ENCODE measurements at regions not wholly inside any gene's neighbourhood (a gene's known extent, or its start where the extent isn't known, plus 50 kb on each side); places are given as distances from the start of the nearest gene placed in this dataset.
"Not testable (repeated sequence)": the region's sequence is repeated elsewhere in the genome, so short reads cannot be mapped to it uniquely, and the experiment has no call there.

DNA sequence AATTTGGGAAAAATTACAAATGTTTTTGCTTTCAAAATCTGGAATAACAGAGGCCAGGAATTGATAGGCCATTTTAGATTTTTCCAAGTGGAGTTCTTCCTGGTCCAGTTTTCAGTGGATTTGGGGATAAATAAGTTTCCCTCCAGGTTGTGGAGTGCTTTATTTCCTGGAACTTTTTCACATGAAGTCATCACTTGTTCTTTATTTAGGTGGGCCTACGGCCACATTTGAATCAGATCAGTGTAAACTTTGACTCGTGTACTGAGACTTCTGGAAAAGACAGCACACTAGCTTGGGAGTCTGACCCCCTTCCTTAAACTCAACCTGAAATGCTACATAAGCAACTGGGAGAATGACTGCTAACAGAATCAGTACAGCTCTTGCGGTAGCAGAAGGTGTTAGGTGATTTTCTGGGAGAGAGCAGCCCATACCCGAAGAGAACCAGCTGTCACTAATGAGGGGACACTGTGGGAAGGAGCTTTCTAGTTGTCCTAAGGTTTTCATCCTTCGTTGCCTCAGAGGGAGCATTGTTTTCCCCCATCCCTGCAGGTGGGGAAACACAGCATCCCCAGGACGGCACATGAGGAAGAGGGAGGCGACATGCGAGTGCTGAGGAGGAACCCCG lies 235.2 kb upstream of the FAT1 start:
- Histone ChIP-seq H3K4me1 (ENCODE audit: insufficient read depth, low read length) (no peaks in the 10 kb centered on the region), H3K27ac (ENCODE audit: low read length) (no peak overlapping the region), H3K27me3 (ENCODE audit: insufficient read depth, low read length) (no peaks in the 10 kb centered on the region), H3K9me3 (ENCODE audit: insufficient read depth, low read depth, low read length) (no peaks in the 10 kb centered on the region), H3K4me3 (ENCODE audit: low read length) (no peak overlapping the region), H3K36me3 (ENCODE audit: insufficient read depth, low read depth, low read length) (no peaks in the 10 kb centered on the region), H3K9ac (ENCODE audit: low read depth, low read length) (no peak overlapping the region)

DNA sequence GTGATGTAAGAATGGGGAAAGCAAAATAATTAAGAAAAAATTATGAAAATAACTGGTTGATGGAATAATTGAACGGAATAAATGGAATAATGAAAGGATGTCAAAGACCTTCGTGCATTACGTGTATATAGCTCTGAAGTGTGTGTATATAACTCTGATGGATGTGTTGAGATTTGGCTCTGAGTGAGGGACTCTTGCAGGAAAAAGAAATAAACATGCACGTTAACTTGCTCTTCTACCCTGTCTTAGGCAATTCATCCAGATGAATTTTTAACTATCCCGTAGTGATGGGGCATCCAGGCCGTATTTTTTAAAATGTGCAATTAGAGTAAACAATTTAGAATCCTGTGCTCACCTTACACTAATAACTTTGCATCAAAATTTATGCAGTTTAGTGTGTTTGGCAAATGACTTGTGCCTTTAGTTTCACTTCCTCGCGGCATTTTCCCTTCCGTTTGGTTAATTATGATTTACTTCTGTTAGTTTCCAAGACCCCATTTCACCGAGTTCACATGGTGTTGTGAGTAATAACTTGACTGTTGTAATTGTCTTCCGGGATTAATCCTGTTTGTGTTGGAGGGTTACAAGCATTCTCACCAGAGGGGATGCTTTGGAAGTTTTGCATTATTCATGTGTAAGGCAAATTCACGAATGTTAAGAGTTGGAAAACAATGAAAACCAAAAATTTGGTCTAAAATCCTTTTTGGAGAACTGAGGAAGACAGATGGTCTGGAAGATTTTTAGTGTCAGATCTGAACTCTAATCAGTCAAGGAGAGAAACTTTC lies 256.5 kb upstream of the FAT1 start:
- no peaks in the 10 kb centered on the region for H3K9me3 ChIP-seq (ENCODE audit: insufficient read depth, low read depth, low read length)
- no peak overlapping the region for H3K9ac ChIP-seq (ENCODE audit: low read depth, low read length)
- no peak overlapping the region for H3K4me3 ChIP-seq (ENCODE audit: low read length)
- H3K27me3 ChIP-seq (ENCODE audit: insufficient read depth, low read length), result no peaks in the 10 kb centered on the region
- no peaks in the 10 kb centered on the region for H3K36me3 ChIP-seq (ENCODE audit: insufficient read depth, low read depth, low read length)
- H3K27ac ChIP-seq (ENCODE audit: low read length), result no peak overlapping the region
- peaks cover 5% of the 10 kb centered on the region; the same call in 1 of the 2 replicates for H3K4me1 ChIP-seq (ENCODE audit: insufficient read depth, low read length)

DNA sequence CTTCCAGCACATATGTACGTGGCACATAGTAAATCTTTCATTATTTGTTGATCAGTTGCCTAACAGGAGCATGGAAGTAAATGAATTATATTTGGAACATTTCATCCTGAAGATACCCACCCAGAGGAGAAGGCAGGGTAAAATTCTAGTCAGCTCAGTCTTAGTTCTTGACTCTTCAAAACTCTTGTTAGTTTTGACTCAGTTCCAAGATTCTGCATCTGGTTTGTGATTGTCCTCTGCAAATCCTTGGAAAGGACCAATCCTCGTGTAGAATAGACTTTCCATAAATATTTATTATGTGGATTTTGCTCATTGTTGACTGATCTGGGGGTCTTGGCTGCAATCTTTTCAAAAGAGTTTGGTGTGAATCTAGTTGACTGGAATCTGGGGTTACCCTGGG lies 257.5 kb upstream of the FAT1 start:
- no peak overlapping the region for H3K27ac ChIP-seq (ENCODE audit: low read length)
- no peaks in the 10 kb centered on the region for H3K9me3 ChIP-seq (ENCODE audit: insufficient read depth, low read depth, low read length)
- no peak overlapping the region for H3K4me3 ChIP-seq (ENCODE audit: low read length)
- H3K4me1 ChIP-seq (ENCODE audit: insufficient read depth, low read length), result peaks cover 5% of the 10 kb centered on the region; the same call in 1 of the 2 replicates
- H3K9ac ChIP-seq (ENCODE audit: low read depth, low read length), result no peak overlapping the region
- H3K36me3 ChIP-seq (ENCODE audit: insufficient read depth, low read depth, low read length), result no peaks in the 10 kb centered on the region
- no peaks in the 10 kb centered on the region for H3K27me3 ChIP-seq (ENCODE audit: insufficient read depth, low read length)

DNA sequence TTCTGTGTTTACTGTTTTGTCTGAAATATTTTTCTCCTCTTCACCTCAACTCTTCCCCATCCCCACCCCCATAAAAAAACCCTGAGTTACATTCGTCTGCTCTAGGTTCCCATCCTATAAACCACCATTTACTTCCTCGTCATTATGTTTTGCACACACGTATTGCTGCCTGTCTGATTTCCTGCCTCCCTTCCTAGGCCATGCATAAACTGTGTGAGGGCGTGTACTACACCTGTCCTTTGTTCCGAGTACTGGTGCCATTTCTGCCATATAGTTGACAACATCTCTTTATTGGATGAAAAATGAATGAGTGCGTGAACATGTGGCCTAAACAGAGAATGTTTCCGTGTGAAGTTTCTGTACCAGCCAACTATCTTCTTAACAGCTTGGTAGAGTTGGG lies 258.5 kb upstream of the FAT1 start:
- no peaks in the 10 kb centered on the region for H3K27me3 ChIP-seq (ENCODE audit: insufficient read depth, low read length)

DNA sequence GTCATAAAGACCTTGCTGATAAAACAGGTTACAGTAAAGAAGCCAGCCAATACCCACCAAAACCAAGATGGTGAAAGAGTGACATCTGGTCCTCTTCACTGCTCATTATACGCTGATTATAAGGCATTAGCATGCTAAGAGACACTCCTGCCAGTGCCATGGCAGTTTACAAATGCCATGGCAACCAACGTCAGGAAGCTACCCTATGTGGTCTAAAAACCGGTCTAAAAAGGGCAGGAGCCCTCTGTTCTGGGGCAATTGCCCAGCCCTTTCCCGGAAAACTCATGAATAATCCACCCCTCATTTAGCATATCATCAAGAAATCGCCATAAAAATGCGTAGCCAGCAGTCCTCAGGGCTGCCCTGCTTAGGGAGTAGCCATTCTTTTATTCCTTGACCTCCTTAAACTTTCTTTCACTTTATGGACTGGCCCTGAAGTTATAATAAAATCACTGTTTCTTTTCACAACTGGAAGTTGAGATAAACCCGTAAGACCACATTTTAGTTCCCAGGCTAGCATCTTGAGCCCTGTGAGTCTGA lies 260.5 kb upstream of the FAT1 start:
- no peak overlapping the region for H3K4me3 ChIP-seq (ENCODE audit: low read length)
- no peaks in the 10 kb centered on the region for H3K9me3 ChIP-seq (ENCODE audit: insufficient read depth, low read depth, low read length)
- H3K36me3 ChIP-seq (ENCODE audit: insufficient read depth, low read depth, low read length), result no peaks in the 10 kb centered on the region
- no peak overlapping the region for H3K27ac ChIP-seq (ENCODE audit: low read length)
- H3K27me3 ChIP-seq (ENCODE audit: insufficient read depth, low read length), result no peaks in the 10 kb centered on the region
- H3K4me1 ChIP-seq (ENCODE audit: insufficient read depth, low read length), result peaks cover 5% of the 10 kb centered on the region; the same call in 1 of the 2 replicates
- no peak overlapping the region for H3K9ac ChIP-seq (ENCODE audit: low read depth, low read length)

More for the DNA sequence above, 258.5 kb upstream of the FAT1 start:
- Histone ChIP-seq H3K9me3 (ENCODE audit: insufficient read depth, low read depth, low read length) (no peaks in the 10 kb centered on the region), H3K4me1 (ENCODE audit: insufficient read depth, low read length) (peaks cover 5% of the 10 kb centered on the region; the same call in 1 of the 2 replicates), H3K4me3 (ENCODE audit: low read length) (no peak overlapping the region), H3K27ac (ENCODE audit: low read length) (no peak overlapping the region), H3K36me3 (ENCODE audit: insufficient read depth, low read depth, low read length) (no peaks in the 10 kb centered on the region), H3K9ac (ENCODE audit: low read depth, low read length) (no peak overlapping the region)

DNA sequence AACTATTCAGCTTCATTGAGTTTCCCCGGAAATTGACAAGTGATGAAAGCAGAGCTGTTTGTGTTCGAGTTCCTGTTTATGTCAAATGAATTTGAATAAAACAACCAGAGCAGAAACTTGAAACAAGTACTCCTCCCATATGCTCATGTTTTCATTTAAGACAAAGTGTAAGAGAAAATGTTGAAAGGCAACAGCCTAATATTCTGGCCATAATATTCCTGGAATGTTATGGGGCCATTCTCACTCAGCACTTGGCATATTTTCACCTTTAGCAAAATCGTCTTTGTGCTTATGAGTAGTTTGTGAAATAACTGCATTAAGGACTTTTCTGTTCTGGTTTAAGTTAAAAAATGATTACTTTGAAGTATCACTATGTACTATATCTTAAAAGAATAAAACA lies 276.0 kb upstream of the FAT1 start:
- Histone ChIP-seq H3K27ac (ENCODE audit: low read length) (no peak overlapping the region), H3K9me3 (ENCODE audit: insufficient read depth, low read depth, low read length) (no peaks in the 10 kb centered on the region), H3K4me1 (ENCODE audit: insufficient read depth, low read length) (no peaks in the 10 kb centered on the region), H3K36me3 (ENCODE audit: insufficient read depth, low read depth, low read length) (no peaks in the 10 kb centered on the region), H3K27me3 (ENCODE audit: insufficient read depth, low read length) (no peaks in the 10 kb centered on the region), H3K9ac (ENCODE audit: low read depth, low read length) (no peak overlapping the region), H3K4me3 (ENCODE audit: low read length) (no peak overlapping the region)

DNA sequence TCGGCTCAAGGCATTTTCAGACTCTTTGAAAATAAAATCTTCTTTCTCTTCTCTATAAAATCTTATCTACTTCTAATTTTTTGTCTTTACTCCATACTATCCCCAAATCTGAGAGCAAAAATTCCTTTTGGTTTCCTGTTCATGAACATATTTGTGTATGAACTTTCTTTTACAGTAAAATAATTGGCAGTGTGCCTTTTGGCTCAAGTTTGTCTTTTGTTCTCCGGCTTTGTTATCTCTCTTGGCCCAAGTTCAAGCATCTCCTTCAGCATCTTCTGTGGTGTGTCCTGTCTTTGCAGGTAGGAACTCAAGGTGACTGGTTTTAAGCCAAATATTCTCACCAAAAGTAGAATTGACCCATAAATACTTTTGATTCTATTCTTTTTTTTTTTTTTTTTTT lies 276.6 kb upstream of the FAT1 start:
- Histone ChIP-seq H3K27ac (ENCODE audit: low read length) (no peak overlapping the region), H3K36me3 (ENCODE audit: insufficient read depth, low read depth, low read length) (no peaks in the 10 kb centered on the region), H3K27me3 (ENCODE audit: insufficient read depth, low read length) (no peaks in the 10 kb centered on the region), H3K9ac (ENCODE audit: low read depth, low read length) (no peak overlapping the region), H3K4me1 (ENCODE audit: insufficient read depth, low read length) (no peaks in the 10 kb centered on the region), H3K9me3 (ENCODE audit: insufficient read depth, low read depth, low read length) (no peaks in the 10 kb centered on the region), H3K4me3 (ENCODE audit: low read length) (no peak overlapping the region)

DNA sequence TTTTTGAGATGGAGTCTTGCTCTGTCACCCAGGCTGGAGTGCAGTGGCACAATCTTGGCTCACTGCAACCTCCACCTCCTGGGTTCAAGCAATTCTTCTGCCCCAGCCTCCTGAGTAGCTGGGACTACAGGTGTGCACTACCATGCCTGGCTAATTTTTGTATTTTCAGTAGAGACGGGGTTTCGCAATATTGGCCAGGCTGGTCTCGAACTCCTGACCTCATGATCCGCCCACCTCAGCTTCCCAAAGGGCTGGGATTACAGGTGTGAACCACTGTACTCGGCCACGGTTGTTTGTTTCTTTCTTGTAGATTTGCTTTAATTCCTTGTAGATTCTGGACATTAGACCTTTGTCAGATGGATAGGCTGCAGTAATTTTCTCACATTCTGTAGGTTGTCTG lies 278.5 kb upstream of the FAT1 start:
- H3K27ac ChIP-seq (ENCODE audit: low read length); H3K4me3 ChIP-seq (ENCODE audit: low read length); H3K9me3 ChIP-seq (ENCODE audit: insufficient read depth, low read depth, low read length); H3K9ac ChIP-seq (ENCODE audit: low read depth, low read length); H3K36me3 ChIP-seq (ENCODE audit: insufficient read depth, low read depth, low read length); H3K4me1 ChIP-seq (ENCODE audit: insufficient read depth, low read length); H3K27me3 ChIP-seq (ENCODE audit: insufficient read depth, low read length): not testable (repeated sequence)

DNA sequence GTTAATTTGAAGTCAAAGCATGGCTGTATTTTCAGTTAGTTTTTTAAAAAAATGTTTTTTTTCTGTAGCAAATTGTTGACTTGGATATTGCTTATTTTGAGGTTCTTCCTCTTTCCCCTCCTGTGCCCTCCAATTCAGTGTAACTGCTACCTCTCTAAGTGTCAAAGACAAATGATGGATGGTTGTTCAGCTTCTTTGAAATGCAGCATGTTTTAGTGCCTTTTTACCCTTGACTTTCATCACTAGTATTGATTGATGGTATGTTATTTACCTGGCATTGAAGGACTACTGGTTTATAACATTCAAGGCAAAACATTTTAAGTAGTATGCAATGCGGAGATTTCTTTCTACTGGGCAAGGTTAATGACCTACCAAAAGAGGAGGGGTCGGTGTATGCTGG lies 281.0 kb upstream of the FAT1 start:
- no peaks in the 10 kb centered on the region for H3K9me3 ChIP-seq (ENCODE audit: insufficient read depth, low read depth, low read length)
- H3K4me1 ChIP-seq (ENCODE audit: insufficient read depth, low read length), result no peaks in the 10 kb centered on the region
- H3K4me3 ChIP-seq (ENCODE audit: low read length), result no peak overlapping the region
- H3K27ac ChIP-seq (ENCODE audit: low read length), result no peak overlapping the region
- H3K9ac ChIP-seq (ENCODE audit: low read depth, low read length), result no peak overlapping the region
- no peaks in the 10 kb centered on the region for H3K27me3 ChIP-seq (ENCODE audit: insufficient read depth, low read length)
- H3K36me3 ChIP-seq (ENCODE audit: insufficient read depth, low read depth, low read length), result no peaks in the 10 kb centered on the region

DNA sequence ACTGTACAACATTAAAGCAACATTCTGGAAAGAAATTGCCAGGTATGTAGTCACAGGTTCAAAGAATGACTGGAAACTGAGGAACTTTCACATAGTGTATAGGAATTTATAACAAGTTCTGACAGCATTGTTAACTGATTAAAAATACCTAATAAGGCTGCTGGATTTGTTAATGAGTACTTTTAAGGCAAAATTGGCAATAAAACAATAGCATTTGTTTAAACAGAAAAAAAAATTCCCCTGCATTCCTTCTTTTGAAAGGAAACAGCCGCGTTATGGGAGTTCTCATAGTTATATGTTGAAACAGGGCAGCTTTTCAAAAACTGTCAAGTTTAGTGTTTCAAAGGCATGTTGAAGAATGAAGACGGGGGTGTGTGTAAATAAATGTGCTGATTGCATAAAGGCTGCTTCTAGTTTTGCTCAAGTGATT lies 282.5 kb upstream of the FAT1 start:
- no peaks in the 10 kb centered on the region for H3K27me3 ChIP-seq (ENCODE audit: insufficient read depth, low read length)
- H3K9me3 ChIP-seq (ENCODE audit: insufficient read depth, low read depth, low read length), result no peaks in the 10 kb centered on the region
- H3K27ac ChIP-seq (ENCODE audit: low read length), result no peak overlapping the region
- H3K9ac ChIP-seq (ENCODE audit: low read depth, low read length), result no peak overlapping the region
- no peaks in the 10 kb centered on the region for H3K4me1 ChIP-seq (ENCODE audit: insufficient read depth, low read length)
- no peak overlapping the region for H3K4me3 ChIP-seq (ENCODE audit: low read length)
- no peaks in the 10 kb centered on the region for H3K36me3 ChIP-seq (ENCODE audit: insufficient read depth, low read depth, low read length)

DNA sequence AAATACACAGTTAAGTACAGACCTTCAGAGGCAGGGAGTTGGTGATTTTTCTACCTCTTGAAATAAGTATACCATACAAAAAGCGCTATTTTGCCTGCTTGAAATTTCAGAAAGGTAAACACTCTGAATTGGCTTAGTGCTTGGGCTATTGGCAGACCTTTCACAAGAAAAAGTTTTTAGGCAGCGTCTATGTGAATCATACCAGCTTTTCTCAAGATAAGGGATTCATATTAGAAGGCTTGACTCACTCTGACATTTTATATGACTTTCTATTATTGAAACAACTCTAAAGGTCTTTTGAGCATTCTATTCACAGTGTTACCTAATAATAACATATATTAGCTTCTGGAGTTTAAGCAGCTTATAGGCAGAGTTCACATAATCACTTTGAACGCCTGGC lies 286.4 kb upstream of the FAT1 start:
- Histone ChIP-seq H3K9ac (ENCODE audit: low read depth, low read length) (no peak overlapping the region), H3K4me3 (ENCODE audit: low read length) (no peak overlapping the region), H3K36me3 (ENCODE audit: insufficient read depth, low read depth, low read length) (no peaks in the 10 kb centered on the region), H3K9me3 (ENCODE audit: insufficient read depth, low read depth, low read length) (no peaks in the 10 kb centered on the region), H3K4me1 (ENCODE audit: insufficient read depth, low read length) (no peaks in the 10 kb centered on the region), H3K27me3 (ENCODE audit: insufficient read depth, low read length) (no peaks in the 10 kb centered on the region), H3K27ac (ENCODE audit: low read length) (no peak overlapping the region)

DNA sequence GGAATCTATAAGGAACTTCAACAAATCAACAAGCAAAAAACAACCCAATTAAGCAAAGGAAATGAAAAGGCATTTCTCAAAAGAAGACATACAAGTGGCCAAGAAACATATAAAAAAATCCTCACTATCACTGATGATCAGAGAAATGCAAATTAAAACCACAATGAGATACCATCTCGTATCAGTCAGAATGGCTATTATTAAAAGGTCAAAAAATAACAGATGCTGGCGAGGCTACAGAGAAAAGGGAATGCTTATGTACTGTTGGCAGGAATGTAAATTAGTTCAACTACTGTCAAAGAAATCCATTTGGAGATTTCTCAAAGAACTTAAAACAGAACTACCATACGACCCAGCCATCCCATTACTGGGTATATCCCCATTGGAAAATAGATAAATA lies 292.4 kb upstream of the FAT1 start:
- H3K4me3 ChIP-seq (ENCODE audit: low read length), result no peak overlapping the region
- peaks cover 15% of the 10 kb centered on the region; the same call in 1 of the 2 replicates for H3K27me3 ChIP-seq (ENCODE audit: insufficient read depth, low read length)
- H3K9me3 ChIP-seq (ENCODE audit: insufficient read depth, low read depth, low read length), result no peaks in the 10 kb centered on the region
- H3K36me3 ChIP-seq (ENCODE audit: insufficient read depth, low read depth, low read length), result no peaks in the 10 kb centered on the region
- H3K4me1 ChIP-seq (ENCODE audit: insufficient read depth, low read length), result peaks cover 4% of the 10 kb centered on the region; the same call in 1 of the 2 replicates
- H3K27ac ChIP-seq (ENCODE audit: low read length), result no peak overlapping the region
- H3K9ac ChIP-seq (ENCODE audit: low read depth, low read length), result no peak overlapping the region

Data from iPS-20b (cell line).